Activated T-cell treated with anti-CD3 and anti-CD28 coated beads, Interleukin-2, amount 50 U/mL, for 1 hour (primary cell): ENCODE measurements at regions not wholly inside any gene's neighbourhood (a gene's known extent, or its start where the extent isn't known, plus 50 kb on each side); places are given as distances from the start of the nearest gene placed in this dataset.
"Not testable (repeated sequence)": the region's sequence is repeated elsewhere in the genome, so short reads cannot be mapped to it uniquely, and the experiment has no call there.

Experiments
- DNase-seq: peaks from one replicate; pipeline ENCODE4 v3.0.0-alpha.2; 2020

DNA sequence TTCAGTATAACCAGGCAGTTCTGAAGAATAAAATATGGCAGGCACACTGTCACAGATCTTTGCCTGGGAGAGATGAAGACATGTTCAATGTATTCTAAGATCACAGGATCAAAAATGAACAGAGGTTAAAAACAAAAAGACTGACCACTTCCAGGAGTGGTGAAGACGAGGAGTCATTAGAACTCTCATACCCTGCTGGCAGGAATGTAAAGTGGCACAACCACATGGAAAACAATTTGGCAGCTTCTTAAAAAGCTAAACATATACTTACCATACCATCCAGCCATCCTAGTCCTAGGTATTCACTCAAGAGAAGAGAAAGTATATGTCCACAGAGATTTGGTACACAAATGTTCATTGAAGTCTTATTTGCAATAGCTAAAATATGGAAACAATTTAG, 406.3 kb downstream of the NPIPA8 start:
- DNase-seq = no peak

DNA sequence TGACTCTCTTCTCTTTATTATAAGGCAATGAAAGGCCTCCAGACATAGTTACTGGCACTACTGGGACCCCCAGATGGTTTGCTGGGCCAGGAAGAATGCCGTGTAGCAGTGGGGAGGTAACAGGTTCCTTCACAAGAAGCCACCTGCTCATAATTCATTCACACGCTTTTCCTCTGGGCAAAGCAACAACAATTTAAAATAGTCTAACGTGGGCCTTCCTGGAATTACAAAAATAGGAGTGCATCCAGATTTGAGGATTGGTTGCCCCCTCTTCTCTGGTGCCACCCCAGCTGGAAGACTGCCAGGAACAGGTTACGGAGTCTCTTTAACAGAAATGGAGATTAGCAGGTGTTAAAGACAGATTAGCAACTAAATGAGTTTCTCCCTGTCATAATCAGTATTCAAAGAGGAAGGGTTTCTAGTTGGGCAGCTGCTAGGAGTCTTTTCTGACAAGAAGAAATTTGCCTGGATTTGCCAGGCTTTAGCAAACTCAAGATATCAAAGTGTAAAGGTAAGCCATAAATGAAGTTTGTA, 409.6 kb downstream of the NPIPA8 start:
- DNase-seq = no peak

GRCh38 chr16:17926461-17926860, 410.1 kb downstream of the NPIPA8 start:
- DNase-seq = no peak

- no peak for DNase-seq
These were observed 410.8 kb downstream of the NPIPA8 start for GRCh38 chr16:17925761-17926160.

GRCh38 chr16:17921357-17921978, 415.1 kb downstream of the NPIPA8 start:
- DNase-seq = peak; percentile 48

GRCh38 chr16:17917316-17918019, 419.1 kb downstream of the NPIPA8 start:
- DNase-seq = no peak

DNA sequence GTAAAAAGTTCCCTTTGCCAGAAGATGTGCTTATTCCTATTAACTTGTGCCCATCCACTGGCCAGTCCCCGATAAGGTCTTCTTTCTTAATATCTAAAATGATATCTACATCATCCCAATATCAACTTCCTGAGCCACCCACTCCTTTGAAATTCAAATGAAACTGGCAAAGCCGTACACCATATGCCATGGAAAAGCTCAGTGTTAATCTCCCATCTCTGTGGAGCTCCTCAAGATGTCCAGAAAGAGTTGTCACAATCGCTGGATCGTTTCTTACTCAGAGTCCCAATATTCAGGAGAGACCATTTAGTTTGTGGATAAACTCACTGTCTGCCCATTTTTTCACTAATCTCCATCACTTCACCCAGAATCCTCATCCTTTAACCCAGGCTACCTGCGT, 420.7 kb downstream of the NPIPA8 start:
- no peak for DNase-seq

GRCh38 chr16:17914168-17914567, 422.4 kb downstream of the NPIPA8 start:
- DNase-seq = no peak

- not testable (repeated sequence) for DNase-seq
These were observed 425.0 kb downstream of the NPIPA8 start for GRCh38 chr16:17911578-17911977.

DNA sequence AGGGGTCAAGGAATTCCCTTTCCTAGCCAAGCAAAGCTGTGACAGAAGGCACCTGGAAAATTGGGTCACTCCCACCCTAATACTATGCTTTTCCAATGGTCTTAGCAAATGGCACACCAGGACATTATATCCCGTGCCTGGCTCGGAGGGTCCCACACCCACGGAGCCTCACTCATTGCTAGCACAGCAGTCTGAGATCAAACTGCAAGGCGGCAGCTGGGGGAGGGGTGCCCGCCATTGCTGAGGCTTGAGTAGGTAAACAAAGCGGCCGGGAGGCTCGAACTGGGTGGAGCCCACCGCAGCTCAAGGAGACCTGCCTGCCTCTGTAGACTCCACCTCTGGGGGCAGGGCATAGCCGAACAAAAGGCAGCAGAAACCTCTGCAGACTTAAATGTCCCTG, 429.9 kb downstream of the NPIPA8 start:
- DNase-seq = not testable (repeated sequence)

DNA sequence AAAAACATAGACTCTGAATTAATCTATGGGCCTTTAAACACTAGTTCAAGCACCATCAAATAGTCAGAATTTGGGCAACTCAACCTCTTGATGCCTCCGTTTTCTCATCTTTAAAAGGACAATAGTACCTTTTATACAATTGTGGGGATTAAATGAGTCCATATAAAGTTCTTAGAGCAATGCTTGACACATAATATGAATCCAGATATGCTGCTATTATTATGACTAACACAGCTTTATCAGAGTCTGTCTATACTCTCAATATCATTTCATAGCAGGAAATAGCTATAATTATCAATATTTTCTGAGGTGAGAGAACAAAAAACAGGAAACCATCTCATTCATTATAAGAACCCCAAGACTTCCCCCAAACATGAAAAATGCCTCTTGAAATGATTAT, 430.5 kb upstream of the XYLT1 start:
- DNase-seq = no peak

GRCh38 chr16:17899141-17899540, 428.4 kb upstream of the XYLT1 start:
- DNase-seq = no peak

GRCh38 chr16:17887963-17888362, 417.2 kb upstream of the XYLT1 start:
- DNase-seq = no peak

DNA sequence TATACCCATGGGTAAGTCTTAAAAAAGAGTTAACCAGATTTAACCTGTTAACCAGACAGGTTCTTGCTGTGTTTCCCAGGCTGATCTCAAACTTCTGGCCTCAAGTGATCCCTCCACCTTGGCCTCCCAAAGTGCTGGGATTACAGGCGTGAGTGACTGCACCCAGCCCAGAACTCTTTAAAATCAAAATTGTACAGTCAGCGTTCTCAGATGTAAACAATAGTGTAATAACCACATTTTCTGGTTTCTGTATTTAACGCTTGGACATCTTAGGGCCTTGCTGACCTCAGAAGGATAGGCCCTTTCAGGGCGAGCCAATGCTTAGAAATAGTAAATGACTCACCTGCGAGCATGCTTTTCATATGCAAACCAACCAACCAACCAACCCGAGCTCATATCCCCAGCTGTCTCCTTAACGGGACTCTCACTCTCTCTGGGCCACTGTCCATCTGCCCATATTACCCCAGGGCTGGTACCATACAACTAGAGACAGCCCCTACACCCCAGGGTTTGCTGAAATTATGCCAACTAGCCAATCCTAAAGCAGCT, 415.0 kb upstream of the XYLT1 start:
- no peak for DNase-seq

GRCh38 chr16:17877821-17878360, 407.1 kb upstream of the XYLT1 start:
- DNase-seq = no peak

GRCh38 chr16:17866996-17867395, 396.2 kb upstream of the XYLT1 start:
- no peak for DNase-seq

DNA sequence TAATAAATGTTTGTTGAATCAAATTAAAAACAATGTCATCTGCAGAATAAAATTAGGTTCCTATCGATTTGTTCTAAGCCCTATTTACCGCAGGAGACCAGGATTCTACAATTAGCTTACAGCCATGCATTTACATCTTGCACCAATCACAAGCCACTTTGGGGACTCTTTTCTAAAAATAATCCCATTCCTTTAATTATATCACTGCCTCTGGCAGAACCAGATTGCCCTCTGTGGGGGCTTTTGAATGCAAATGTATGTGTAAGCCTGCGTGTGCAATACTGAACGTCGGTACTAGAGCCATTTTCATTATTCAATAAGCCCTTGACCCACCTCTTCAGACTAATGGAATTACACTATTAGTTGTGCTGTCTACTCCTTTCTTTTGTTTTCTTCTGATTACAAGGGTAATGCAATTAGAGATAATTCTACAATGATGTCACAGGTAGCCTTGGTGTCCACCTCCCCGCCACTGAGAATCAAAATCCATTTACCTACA, 391.3 kb upstream of the XYLT1 start:
- no peak for DNase-seq

GRCh38 chr16:17858061-17858460, 387.3 kb upstream of the XYLT1 start:
- DNase-seq = no peak

GRCh38 chr16:17853958-17854357, 383.2 kb upstream of the XYLT1 start:
- no peak for DNase-seq

DNA sequence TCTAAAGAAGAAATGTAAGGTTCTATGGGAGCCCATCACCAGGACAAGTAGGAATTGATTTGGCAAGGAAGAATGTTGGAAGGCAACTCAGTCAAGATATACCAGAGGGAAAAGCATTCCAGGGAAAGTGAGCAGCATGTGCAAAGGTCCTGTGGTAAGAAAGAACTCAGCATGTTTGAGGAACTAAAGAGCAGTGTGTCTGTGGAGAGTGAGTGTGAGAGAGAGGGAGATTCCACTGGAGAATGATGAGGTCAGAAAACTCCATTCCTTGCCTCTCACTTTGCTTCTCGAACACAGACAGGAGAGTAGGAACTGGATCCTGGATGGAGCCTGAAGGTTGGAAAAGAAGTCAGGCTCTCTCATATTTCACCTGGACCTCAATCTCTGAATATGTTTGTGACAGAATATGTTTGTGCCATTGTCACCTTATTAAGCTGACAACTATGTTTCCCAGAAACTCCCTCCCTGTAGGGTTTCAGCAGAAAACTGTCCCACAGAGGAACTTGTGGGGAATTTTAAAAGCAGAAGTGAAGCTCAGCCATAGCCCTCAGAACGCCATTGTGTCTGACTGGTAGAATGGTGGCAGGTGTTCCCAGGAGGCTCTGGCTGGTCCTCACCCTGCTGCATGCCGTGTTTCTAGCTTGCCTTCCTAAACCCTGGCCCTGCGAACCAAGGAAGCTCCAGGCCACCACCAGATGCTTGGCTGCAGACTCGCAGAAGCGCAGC, 382.4 kb upstream of the XYLT1 start:
- no peak for DNase-seq

DNA sequence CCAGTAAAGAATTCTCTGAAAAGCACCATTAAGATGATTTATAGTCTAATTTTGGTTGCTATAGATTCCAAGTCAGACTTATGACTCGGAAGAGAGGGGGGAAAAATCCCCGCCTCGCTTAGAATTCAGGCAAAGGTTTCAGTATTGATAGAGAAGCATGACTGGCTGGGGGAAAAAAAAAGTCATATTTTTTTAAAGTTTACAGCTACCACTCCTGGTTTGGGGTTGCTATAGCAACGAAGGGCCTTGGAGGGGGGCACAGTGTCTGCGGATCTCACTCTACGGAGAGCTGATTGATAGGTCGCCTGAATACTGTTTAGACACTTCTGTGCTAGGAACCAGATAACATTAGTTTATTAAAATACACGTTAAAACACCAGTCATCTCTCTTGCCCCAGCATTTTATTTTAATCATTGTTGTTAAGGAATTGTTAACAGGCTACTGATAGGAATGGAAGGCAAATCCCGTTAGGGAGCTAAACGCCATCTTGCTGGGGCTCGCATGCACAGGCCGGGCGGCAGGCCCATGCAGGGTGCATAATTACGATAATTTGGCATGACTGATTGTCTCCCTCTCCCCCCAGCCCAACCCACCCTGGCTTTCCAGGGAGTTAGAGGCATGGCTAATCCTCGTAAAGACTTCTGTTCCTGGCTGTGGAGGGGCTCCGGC, 380.0 kb upstream of the XYLT1 start:
- no peak for DNase-seq

- no peak for DNase-seq
These were observed 376.6 kb upstream of the XYLT1 start for GRCh38 chr16:17847234-17847795.
